WTC11 (cell line): ENCODE measurements at regions not wholly inside any gene's neighbourhood (a gene's known extent, or its start where the extent isn't known, plus 50 kb on each side); places are given as distances from the start of the nearest gene placed in this dataset.

Source experiments
- ATAC-seq: fragments of 200-7000 bp; cut with Tn5 transposase; 2 replicates; pipeline ENCODE4 v1.10.0; 2021; ENCODE audit warnings: mild to moderate bottlenecking, moderate library complexity
- CTCF ChIA-PET: fragments of 300-600 bp; sonication (Branson Sonifier 250); formaldehyde crosslinking; loops from one replicate; lab custom pipeline; 2021; ENCODE audit warnings: antibody characterized with exemption; lab: Charles Lee
- POLR2A ChIA-PET: fragments of 350-600 bp; sonication (Branson Sonifier 250); formaldehyde crosslinking; loops from one replicate; lab custom pipeline; 2021; ENCODE audit warnings: antibody characterized with exemption; lab: Charles Lee
- DNase-seq: peaks from one replicate; pipeline ENCODE4 v3.0.0; 2021; ENCODE audit warnings: low spot score
- H3K27ac Mint-ChIP-seq: 2 replicates; pipeline ENCODE4 v1.8.0; 2021; ENCODE audit warnings: mixed read lengths
- H3K27me3 Mint-ChIP-seq: 2 replicates; pipeline ENCODE4 v1.8.0; 2021; ENCODE audit warnings: low read depth, mild to moderate bottlenecking, moderate library complexity, mixed read lengths
- H3K36me3 Mint-ChIP-seq: 2 replicates; pipeline ENCODE4 v1.8.0; 2021; ENCODE audit warnings: mixed read lengths
- H3K4me1 Mint-ChIP-seq: 2 replicates; pipeline ENCODE4 v1.8.0; 2022; ENCODE audit warnings: mixed read lengths
- H3K4me3 Mint-ChIP-seq: 2 replicates; pipeline ENCODE4 v1.8.0; 2021; ENCODE audit warnings: mild to moderate bottlenecking, moderate library complexity, mixed read lengths
- H3K9me3 Mint-ChIP-seq: 2 replicates; pipeline ENCODE4 v1.8.0; 2021; ENCODE audit warnings: mixed read lengths
- AFF4 ChIP-seq: sonication (generic); formaldehyde crosslinking; IDR thresholded peaks from 2 replicates; pipeline ENCODE4 v1.8.1; 2023; ENCODE audit warnings: mild to moderate bottlenecking, missing genetic modification reagents, borderline replicate concordance
- ATF6 ChIP-seq: sonication (generic); formaldehyde crosslinking; IDR thresholded peaks from 2 replicates; pipeline ENCODE4 v1.8.1; 2023; ENCODE audit warnings: mild to moderate bottlenecking, missing genetic modification reagents
- CREM ChIP-seq: sonication (generic); formaldehyde crosslinking; IDR thresholded peaks from 2 replicates; pipeline ENCODE4 v1.8.1; 2022; ENCODE audit warnings: mild to moderate bottlenecking, missing genetic modification reagents, moderate library complexity
- GRHL2 ChIP-seq: fragments of 250-450 bp; sonication (Bioruptor Pico); IDR thresholded peaks from 2 replicates; pipeline ENCODE4 v1.8.0; 2022; ENCODE audit warnings: mild to moderate bottlenecking, moderate library complexity; ENCODE audit not compliant: insufficient replicate concordance, severe bottlenecking
- GTF2I ChIP-seq: fragments of 250-450 bp; sonication (Bioruptor Pico); conservative IDR thresholded peaks from 2 replicates; pipeline ENCODE4 v1.4.0; 2021; ENCODE audit warnings: mild to moderate bottlenecking
- JAZF1 ChIP-seq: fragments of 250-450 bp; sonication (Bioruptor Pico); IDR thresholded peaks from 2 replicates; pipeline ENCODE4 v1.9.0; 2021; ENCODE audit warnings: moderate library complexity, mild to moderate bottlenecking, inconsistent platforms
- MAX ChIP-seq: sonication (generic); formaldehyde crosslinking; IDR thresholded peaks from 2 replicates; pipeline ENCODE4 v1.8.0; 2022; ENCODE audit warnings: mild to moderate bottlenecking, missing genetic modification reagents
- NFE2L1 ChIP-seq: sonication (generic); formaldehyde crosslinking; IDR thresholded peaks from 2 replicates; pipeline ENCODE4 v1.8.1; 2023; ENCODE audit warnings: missing genetic modification reagents
- PREB ChIP-seq: sonication (generic); formaldehyde crosslinking; IDR thresholded peaks from 2 replicates; pipeline ENCODE4 v1.8.1; 2022; ENCODE audit warnings: mild to moderate bottlenecking, missing genetic modification reagents, moderate library complexity, borderline replicate concordance
- PRRX2 ChIP-seq: fragments of 250-450 bp; sonication (Bioruptor Pico); IDR thresholded peaks from 2 replicates; pipeline ENCODE4 v1.8.0; 2021; ENCODE audit warnings: mild to moderate bottlenecking
- ZBTB21 ChIP-seq: sonication (generic); formaldehyde crosslinking; IDR thresholded peaks from 2 replicates; pipeline ENCODE4 v1.8.1; 2023; ENCODE audit warnings: mild to moderate bottlenecking, missing genetic modification reagents, borderline replicate concordance
- ZNF138 ChIP-seq: sonication (generic); formaldehyde crosslinking; conservative IDR thresholded peaks from 2 replicates; pipeline ENCODE4 v1.8.1; 2022; ENCODE audit warnings: mild to moderate bottlenecking, moderate library complexity, missing genetic modification reagents
- ZNF232 ChIP-seq: sonication (generic); formaldehyde crosslinking; IDR thresholded peaks from 2 replicates; pipeline ENCODE4 v1.8.0; 2022; ENCODE audit warnings: mild to moderate bottlenecking, missing genetic modification reagents
- ZNF423 ChIP-seq: fragments of 250-450 bp; sonication (Bioruptor Pico); IDR thresholded peaks from 2 replicates; pipeline ENCODE4 v2.1.2; 2022; ENCODE audit warnings: mild to moderate bottlenecking, moderate library complexity
- ZNF425 ChIP-seq: fragments of 250-450 bp; sonication (Bioruptor Pico); conservative IDR thresholded peaks from 2 replicates; pipeline ENCODE4 v1.9.0; 2021; ENCODE audit warnings: mild to moderate bottlenecking
- ZNF512 ChIP-seq: sonication (generic); formaldehyde crosslinking; IDR thresholded peaks from 2 replicates; pipeline ENCODE4 v1.8.1; 2022; ENCODE audit warnings: missing genetic modification reagents, borderline replicate concordance
- ZNF532 ChIP-seq: fragments of 250-450 bp; sonication (Bioruptor Pico); IDR thresholded peaks from 2 replicates; pipeline ENCODE4 v1.9.0; 2021; ENCODE audit warnings: mild to moderate bottlenecking, borderline replicate concordance

- no peaks in the 10 kb centered on the region for H3K36me3 Mint-ChIP-seq
- ChIA-PET POLR2A (interaction anchor here (1.0 kb wide), 1 partner anchor 16 kb away, joined by 3 read pairs; no protein-coding TSS in a partner anchor), CTCF (interaction anchor here (0.6 to 0.9 kb wide), 2 partner anchors 11 to 175 kb away, joined by 3 read pairs; no protein-coding TSS in a partner anchor)
- TF ChIP-seq ZNF232 (CRISPR knock-in tag), result no peak
- no peak for TF ChIP-seq ZNF512 (CRISPR knock-in tag)
- no peak for TF ChIP-seq ZNF423 (CRISPR knock-in tag)
- no peak for TF ChIP-seq NFE2L1
- no peak for TF ChIP-seq ZBTB21
- TF ChIP-seq GTF2I, result no peak
- TF ChIP-seq AFF4 (CRISPR knock-in tag), result no peak
- no peak for TF ChIP-seq MAX
- TF ChIP-seq ZNF425 (CRISPR knock-in tag), result no peak
- H3K4me1 Mint-ChIP-seq, result no peaks in the 10 kb centered on the region
- DNase-seq (no peak), ATAC-seq (no peak)
- no peak overlapping the region for H3K27ac Mint-ChIP-seq
- no peaks in the 10 kb centered on the region for H3K27me3 Mint-ChIP-seq
- H3K4me3 Mint-ChIP-seq, result no peak overlapping the region
- no peaks in the 10 kb centered on the region for H3K9me3 Mint-ChIP-seq
These were observed 904.9 kb upstream of the EPHA5 start for GRCh38 chr4:66575008-66575696.

GRCh38 chr4:66574145-66574978 is 904.1 kb upstream of the EPHA5 start:
- TF ChIP-seq ATF6 (CRISPR knock-in tag), result no peak
- no peak for TF ChIP-seq PRRX2 (CRISPR knock-in tag)
- no peak for TF ChIP-seq ZNF532 (CRISPR knock-in tag)
- TF ChIP-seq ZNF138 (CRISPR knock-in tag), result no peak
- TF ChIP-seq PREB (CRISPR knock-in tag), result no peak
- TF ChIP-seq CREM (CRISPR knock-in tag), result no peak
- no peak for TF ChIP-seq JAZF1 (CRISPR knock-in tag)
- no peak for TF ChIP-seq GRHL2
- Mint-ChIP-seq H3K9me3 (no peaks in the 10 kb centered on the region), H3K27ac (no peak overlapping the region), H3K4me3 (no peak overlapping the region), H3K27me3 (no peaks in the 10 kb centered on the region), H3K36me3 (no peaks in the 10 kb centered on the region), H3K4me1 (no peaks in the 10 kb centered on the region)
- ChIA-PET CTCF (interaction anchor here (0.6 to 0.9 kb wide), 2 partner anchors 10 to 176 kb away, joined by 3 read pairs; no protein-coding TSS in a partner anchor), POLR2A (interaction anchor here (1.0 kb wide), 1 partner anchor 15 kb away, joined by 3 read pairs; no protein-coding TSS in a partner anchor)
- ATAC-seq, result peak; percentile 59
- peak; percentile 19 for DNase-seq
